ENCODE measurements at regions not wholly inside any gene's neighbourhood (a gene's known extent, or its start where the extent isn't known, plus 50 kb on each side); places are given as distances from the start of the nearest gene placed in this dataset.

- H3K27me3 Mint-ChIP-seq = no peaks in the 10 kb centered on the region
- no peaks in the 10 kb centered on the region for H3K9me3 Mint-ChIP-seq (ENCODE audit: low read depth)
- H3K36me3 Mint-ChIP-seq (ENCODE audit: insufficient read depth) = no peaks in the 10 kb centered on the region
- H3K4me3 Mint-ChIP-seq (ENCODE audit: low read depth) = no peak overlapping the region
- DNase-seq (ENCODE audit: low spot score, unreplicated experiment) = no peak
- H3K27ac Mint-ChIP-seq = no peak overlapping the region
- peaks cover 10% of the 10 kb centered on the region for H3K4me1 Mint-ChIP-seq (ENCODE audit: low read depth)
- TF ChIP-seq, protein P1, sequence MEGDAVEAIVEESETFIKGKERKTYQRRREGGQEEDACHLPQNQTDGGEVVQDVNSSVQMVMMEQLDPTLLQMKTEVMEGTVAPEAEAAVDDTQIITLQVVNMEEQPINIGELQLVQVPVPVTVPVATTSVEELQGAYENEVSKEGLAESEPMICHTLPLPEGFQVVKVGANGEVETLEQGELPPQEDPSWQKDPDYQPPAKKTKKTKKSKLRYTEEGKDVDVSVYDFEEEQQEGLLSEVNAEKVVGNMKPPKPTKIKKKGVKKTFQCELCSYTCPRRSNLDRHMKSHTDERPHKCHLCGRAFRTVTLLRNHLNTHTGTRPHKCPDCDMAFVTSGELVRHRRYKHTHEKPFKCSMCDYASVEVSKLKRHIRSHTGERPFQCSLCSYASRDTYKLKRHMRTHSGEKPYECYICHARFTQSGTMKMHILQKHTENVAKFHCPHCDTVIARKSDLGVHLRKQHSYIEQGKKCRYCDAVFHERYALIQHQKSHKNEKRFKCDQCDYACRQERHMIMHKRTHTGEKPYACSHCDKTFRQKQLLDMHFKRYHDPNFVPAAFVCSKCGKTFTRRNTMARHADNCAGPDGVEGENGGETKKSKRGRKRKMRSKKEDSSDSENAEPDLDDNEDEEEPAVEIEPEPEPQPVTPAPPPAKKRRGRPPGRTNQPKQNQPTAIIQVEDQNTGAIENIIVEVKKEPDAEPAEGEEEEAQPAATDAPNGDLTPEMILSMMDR (IDR thresholded peaks at IDR 0.05; ENCODE audit: unreplicated experiment) = no peak
These were observed 1574.5 kb upstream of the TENM3 start for GRCh38 chr4:180668732-180669131.

GRCh38 chr4:180669680-180670079, 1573.5 kb upstream of the TENM3 start:
- TF ChIP-seq, protein P1 (IDR thresholded peaks at IDR 0.05; ENCODE audit: unreplicated experiment) = no peak
- DNase-seq (ENCODE audit: low spot score, unreplicated experiment) = no peak
- Mint-ChIP-seq H3K4me3 (ENCODE audit: low read depth) (no peak overlapping the region), H3K4me1 (ENCODE audit: low read depth) (peaks cover 6% of the 10 kb centered on the region), H3K27ac (no peak overlapping the region), H3K9me3 (ENCODE audit: low read depth) (no peaks in the 10 kb centered on the region), H3K27me3 (no peaks in the 10 kb centered on the region), H3K36me3 (ENCODE audit: insufficient read depth) (no peaks in the 10 kb centered on the region)

GRCh38 chr4:180674619-180675358, 1568.4 kb upstream of the TENM3 start:
- H3K4me3 Mint-ChIP-seq (ENCODE audit: low read depth) = no peak overlapping the region
- H3K27ac Mint-ChIP-seq = no peak overlapping the region
- H3K36me3 Mint-ChIP-seq (ENCODE audit: insufficient read depth) = no peaks in the 10 kb centered on the region
- TF ChIP-seq, protein P1 (IDR thresholded peaks at IDR 0.05; ENCODE audit: unreplicated experiment) = no peak
- no peaks in the 10 kb centered on the region for H3K4me1 Mint-ChIP-seq (ENCODE audit: low read depth)
- H3K27me3 Mint-ChIP-seq = no peaks in the 10 kb centered on the region
- no peak for DNase-seq (ENCODE audit: low spot score, unreplicated experiment)
- peaks cover 4% of the 10 kb centered on the region for H3K9me3 Mint-ChIP-seq (ENCODE audit: low read depth)

GRCh38 chr4:180675359-180675650, 1567.9 kb upstream of the TENM3 start:
- no peaks in the 10 kb centered on the region for H3K36me3 Mint-ChIP-seq (ENCODE audit: insufficient read depth)

DNA sequence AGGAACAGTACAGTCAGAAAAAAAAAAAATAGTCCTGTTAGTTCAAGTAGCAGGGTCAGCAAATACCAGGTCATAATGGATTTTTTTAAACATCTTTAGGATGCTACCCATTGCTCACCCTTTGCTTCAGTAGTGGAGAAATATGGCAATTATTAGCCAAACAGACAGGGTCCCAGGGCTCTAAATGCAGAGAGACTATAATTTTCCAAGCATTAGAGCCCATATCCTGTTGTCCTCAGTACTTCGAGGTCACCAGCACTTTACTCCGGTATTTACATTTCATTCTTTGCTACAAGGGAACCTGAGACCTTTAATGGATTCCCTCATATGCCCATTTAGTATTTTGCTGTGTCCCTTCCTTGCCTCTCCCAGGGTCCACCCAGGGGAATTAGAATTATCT, 1562.9 kb upstream of the TENM3 start:
- Mint-ChIP-seq H3K27ac (no peak overlapping the region), H3K36me3 (ENCODE audit: insufficient read depth) (no peaks in the 10 kb centered on the region), H3K4me3 (ENCODE audit: low read depth) (no peak overlapping the region), H3K27me3 (no peaks in the 10 kb centered on the region), H3K9me3 (ENCODE audit: low read depth) (peaks cover 7% of the 10 kb centered on the region), H3K4me1 (ENCODE audit: low read depth) (peaks cover 2% of the 10 kb centered on the region)
- TF ChIP-seq, protein P1 (IDR thresholded peaks at IDR 0.05; ENCODE audit: unreplicated experiment) = no peak
- no peak for DNase-seq (ENCODE audit: low spot score, unreplicated experiment)

More at GRCh38 chr4:180675359-180675650, 1567.9 kb upstream of the TENM3 start:
- no peaks in the 10 kb centered on the region for H3K27me3 Mint-ChIP-seq
- no peak for DNase-seq (ENCODE audit: low spot score, unreplicated experiment)
- TF ChIP-seq, protein P1 (IDR thresholded peaks at IDR 0.05; ENCODE audit: unreplicated experiment) = no peak
- no peak overlapping the region for H3K27ac Mint-ChIP-seq
- no peaks in the 10 kb centered on the region for H3K4me1 Mint-ChIP-seq (ENCODE audit: low read depth)
- no peak overlapping the region for H3K4me3 Mint-ChIP-seq (ENCODE audit: low read depth)
- peaks cover 4% of the 10 kb centered on the region for H3K9me3 Mint-ChIP-seq (ENCODE audit: low read depth)
